ENCODE measurements at regions not wholly inside any gene's neighbourhood (a gene's known extent, or its start where the extent isn't known, plus 50 kb on each side); places are given as distances from the start of the nearest gene placed in this dataset.

- Mint-ChIP-seq H3K27ac (ENCODE audit: unreplicated experiment) (no peak overlapping the region), H3K4me3 (ENCODE audit: unreplicated experiment) (no peak overlapping the region), H3K9me3 (ENCODE audit: unreplicated experiment) (no peaks in the 10 kb centered on the region), H3K27me3 (ENCODE audit: insufficient read depth, unreplicated experiment) (peaks cover 2% of the 10 kb centered on the region), H3K4me1 (ENCODE audit: low read depth, unreplicated experiment) (no peaks in the 10 kb centered on the region), H3K36me3 (ENCODE audit: insufficient read depth, unreplicated experiment) (no peaks in the 10 kb centered on the region)
- no peak for TF ChIP-seq CTCF (IDR thresholded peaks at IDR 0.05; ENCODE audit: insufficient read depth in 1 of 2, low read depth in 1 of 2, low read length in 1 of 2, severe bottlenecking in 1 of 2, unreplicated experiment in 1 of 2)
- H3K27me3 ChIP-seq (replicated peaks; ENCODE audit: control insufficient read depth, insufficient read depth, low read length) = no peaks in the 10 kb centered on the region
- CTCF ChIA-PET = no interaction called here
- H3K4me3 ChIP-seq (ENCODE audit: low read depth, low read length) = no peak overlapping the region
- POLR2A ChIA-PET = no interaction called here
- no peak for DNase-seq
- H3K9me3 ChIP-seq = no peaks in the 10 kb centered on the region
- BruUV-seq (replicated peaks) = no TSS peak
- H3K4me1 ChIP-seq = no peaks in the 10 kb centered on the region
- intact Hi-C loops (cut with micrococcal nuclease; ENCODE audit: unreplicated experiment) = no loop called here
- H3K36me3 ChIP-seq (ENCODE audit: control insufficient read depth, insufficient read depth, low read length) = no peaks in the 10 kb centered on the region
Observed at GRCh38 chr9:119523508-119523907, 154.3 kb upstream of the BRINP1 start.

DNA sequence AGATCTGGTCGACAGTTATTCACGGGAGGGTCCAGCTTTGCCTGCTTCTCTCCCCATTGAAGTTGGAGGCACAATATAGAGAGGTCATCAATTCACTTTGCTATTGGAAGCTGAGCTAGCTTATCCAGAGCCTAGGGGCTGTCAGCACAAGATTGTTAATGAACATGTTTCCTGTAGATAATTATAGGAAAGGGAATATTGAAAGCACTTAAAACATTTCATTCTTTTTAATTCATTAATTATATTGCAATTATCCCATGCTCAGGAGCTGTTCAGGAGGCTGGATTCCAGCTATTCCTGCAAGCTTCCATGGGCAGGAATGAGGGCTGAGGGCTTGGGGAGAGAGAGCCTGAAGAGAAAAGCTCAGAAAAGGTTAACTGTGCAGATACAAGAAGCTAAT is 153.1 kb upstream of the BRINP1 start:
- Mint-ChIP-seq H3K36me3 (ENCODE audit: insufficient read depth, unreplicated experiment) (no peaks in the 10 kb centered on the region), H3K27ac (ENCODE audit: unreplicated experiment) (no peak overlapping the region), H3K4me3 (ENCODE audit: unreplicated experiment) (no peak overlapping the region), H3K4me1 (ENCODE audit: low read depth, unreplicated experiment) (no peaks in the 10 kb centered on the region), H3K27me3 (ENCODE audit: insufficient read depth, unreplicated experiment) (peaks cover 2% of the 10 kb centered on the region), H3K9me3 (ENCODE audit: unreplicated experiment) (no peaks in the 10 kb centered on the region)
- no peaks in the 10 kb centered on the region for H3K36me3 ChIP-seq (ENCODE audit: control insufficient read depth, insufficient read depth, low read length)
- ChIA-PET POLR2A (no interaction called here), CTCF (no interaction called here)
- intact Hi-C loops (cut with micrococcal nuclease; ENCODE audit: unreplicated experiment) = no loop called here
- DNase-seq = no peak
- BruUV-seq (replicated peaks) = no TSS peak
- TF ChIP-seq CTCF (IDR thresholded peaks at IDR 0.05; ENCODE audit: insufficient read depth in 1 of 2, low read depth in 1 of 2, low read length in 1 of 2, severe bottlenecking in 1 of 2, unreplicated experiment in 1 of 2) = no peak
- H3K4me3 ChIP-seq (ENCODE audit: low read depth, low read length) = no peak overlapping the region
- H3K4me1 ChIP-seq = no peaks in the 10 kb centered on the region
- no peaks in the 10 kb centered on the region for H3K27me3 ChIP-seq (replicated peaks; ENCODE audit: control insufficient read depth, insufficient read depth, low read length)
- no peaks in the 10 kb centered on the region for H3K9me3 ChIP-seq

GRCh38 chr9:119509291-119509905 is 140.2 kb upstream of the BRINP1 start:
- H3K4me3 Mint-ChIP-seq (ENCODE audit: unreplicated experiment) = no peak overlapping the region
- no peak overlapping the region for H3K27ac Mint-ChIP-seq (ENCODE audit: unreplicated experiment)
- no peaks in the 10 kb centered on the region for H3K36me3 Mint-ChIP-seq (ENCODE audit: insufficient read depth, unreplicated experiment)
- DNase-seq = no peak
- intact Hi-C loops (cut with micrococcal nuclease; ENCODE audit: unreplicated experiment) = no loop called here
- ChIA-PET CTCF (no interaction called here), POLR2A (no interaction called here)
- no peaks in the 10 kb centered on the region for H3K9me3 Mint-ChIP-seq (ENCODE audit: unreplicated experiment)
- Histone ChIP-seq H3K4me3 (ENCODE audit: low read depth, low read length) (no peak overlapping the region), H3K27me3 (replicated peaks; ENCODE audit: control insufficient read depth, insufficient read depth, low read length) (no peaks in the 10 kb centered on the region), H3K4me1 (no peaks in the 10 kb centered on the region), H3K9me3 (no peaks in the 10 kb centered on the region), H3K36me3 (ENCODE audit: control insufficient read depth, insufficient read depth, low read length) (no peaks in the 10 kb centered on the region)
- TF ChIP-seq CTCF (IDR thresholded peaks at IDR 0.05; ENCODE audit: insufficient read depth in 1 of 2, low read depth in 1 of 2, low read length in 1 of 2, severe bottlenecking in 1 of 2, unreplicated experiment in 1 of 2) = no peak
- no TSS peak for BruUV-seq (replicated peaks)
- no peaks in the 10 kb centered on the region for H3K4me1 Mint-ChIP-seq (ENCODE audit: low read depth, unreplicated experiment)
- peaks cover 19% of the 10 kb centered on the region for H3K27me3 Mint-ChIP-seq (ENCODE audit: insufficient read depth, unreplicated experiment)
